ENCODE measurements at regions not wholly inside any gene's neighbourhood (a gene's known extent, or its start where the extent isn't known, plus 50 kb on each side); places are given as distances from the start of the nearest gene placed in this dataset.

DNA sequence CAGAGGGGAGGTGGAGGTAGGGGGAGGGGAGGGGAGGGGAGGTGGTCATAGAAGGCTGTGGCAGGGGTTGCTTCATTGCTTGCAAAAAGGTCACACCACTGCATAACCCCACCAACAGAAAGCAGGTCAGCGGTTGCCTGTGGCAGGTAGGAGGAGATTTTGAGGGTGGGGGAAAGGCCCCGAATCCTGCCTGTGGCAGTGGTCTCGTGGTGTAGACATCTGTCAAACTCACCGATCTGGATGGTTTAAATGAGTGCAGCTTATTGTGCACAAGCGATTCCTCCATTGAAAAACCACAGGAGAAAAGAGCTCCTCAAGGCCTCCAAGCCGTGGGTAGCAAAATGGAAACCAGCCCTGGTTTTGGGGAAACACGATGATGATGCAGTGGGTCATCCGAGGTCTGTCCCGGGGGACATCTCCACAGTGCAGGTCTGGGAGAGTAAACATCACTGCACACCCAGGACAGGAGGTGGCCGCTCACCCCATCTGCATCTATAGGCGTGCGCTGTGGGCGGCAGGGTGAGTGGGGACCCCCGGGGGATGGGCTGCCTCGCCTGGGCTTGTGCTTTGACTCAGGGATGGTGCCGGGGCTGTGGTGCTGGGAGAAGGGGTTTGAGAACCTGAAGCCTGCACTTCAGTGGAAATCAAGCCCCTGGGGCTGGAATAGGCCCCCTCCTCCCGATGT, 112.3 kb downstream of the CRYAA start:
- no peak for TF ChIP-seq LEF1 (IDR thresholded peaks at IDR 0.05; ENCODE audit: borderline replicate concordance)
- no peak for TF ChIP-seq FOXA1 (IDR thresholded peaks at IDR 0.05)
- no peak for TF ChIP-seq TARDBP (IDR thresholded peaks at IDR 0.05)
- no peak for TF ChIP-seq PKNOX1 (IDR thresholded peaks at IDR 0.05)
- TF ChIP-seq NFRKB (IDR thresholded peaks at IDR 0.05): no peak
- no peak for TF ChIP-seq SP1 (IDR thresholded peaks at IDR 0.05)
- TF ChIP-seq ZNF384 (IDR thresholded peaks at IDR 0.05): no peak
- TF ChIP-seq FOXK2 (IDR thresholded peaks at IDR 0.05): no peak
- no peak for TF ChIP-seq FOXM1 (IDR thresholded peaks at IDR 0.05; ENCODE audit: borderline replicate concordance)
- TF ChIP-seq SUZ12 (IDR thresholded peaks at IDR 0.05): no peak

Measured in HEK293T (cell line).